Forelimb muscle (tissue), 1 donor: ENCODE measurements at regions not wholly inside any gene's neighbourhood (a gene's known extent, or its start where the extent isn't known, plus 50 kb on each side); places are given as distances from the start of the nearest gene placed in this dataset.

Source experiments
- DNase-seq: peaks from one replicate; pipeline ENCODE4 v3.0.0-alpha.2; 2013; ENCODE audit warnings: low read depth

DNA sequence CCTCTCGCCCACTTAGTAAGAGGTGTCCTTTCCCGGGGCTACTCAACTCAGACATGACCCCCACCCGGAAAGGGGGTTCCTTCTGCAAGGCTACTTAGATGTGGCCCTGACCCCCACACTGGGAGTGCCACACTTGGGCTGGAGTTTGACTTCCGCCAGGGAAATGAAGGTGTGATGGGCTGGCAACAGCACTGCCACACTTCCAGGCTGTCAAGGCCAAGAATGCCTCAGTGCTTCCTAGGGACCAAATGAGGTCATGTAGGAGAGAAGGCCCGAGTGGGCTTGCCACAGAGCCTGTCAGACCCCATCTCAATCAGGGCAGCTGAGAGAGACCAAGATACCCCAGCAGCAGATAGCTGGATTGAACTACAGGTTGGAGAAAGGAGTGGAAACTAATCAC lies 55.5 kb downstream of the DRD1 start:
- no peak for DNase-seq

DNA sequence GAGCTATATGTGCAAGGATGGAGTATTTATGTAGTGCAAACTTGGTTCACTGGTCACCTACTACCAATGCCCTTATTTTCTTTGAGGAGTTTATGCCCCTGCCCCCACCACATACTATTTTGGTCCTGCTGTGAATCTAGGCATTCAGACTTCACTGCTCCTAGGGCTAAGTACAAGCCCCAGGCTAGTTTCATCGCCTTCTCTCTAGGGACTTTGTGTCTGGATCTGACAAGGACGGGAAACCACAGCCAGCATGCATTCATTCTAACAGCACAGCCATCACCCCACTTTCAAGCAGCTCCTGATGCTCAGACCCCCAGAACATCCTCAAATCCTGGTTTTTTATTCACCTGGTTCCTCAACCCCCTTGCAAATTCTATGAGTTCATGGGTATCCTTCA lies 56.8 kb downstream of the DRD1 start:
- no peak for DNase-seq

- no peak for DNase-seq
These were observed 57.5 kb downstream of the DRD1 start for GRCh38 chr5:175386526-175386925.

- no peak for DNase-seq
These were observed 58.2 kb downstream of the DRD1 start for GRCh38 chr5:175385691-175386362.

GRCh38 chr5:175384724-175385552 lies 59.0 kb downstream of the DRD1 start:
- no peak for DNase-seq

DNA sequence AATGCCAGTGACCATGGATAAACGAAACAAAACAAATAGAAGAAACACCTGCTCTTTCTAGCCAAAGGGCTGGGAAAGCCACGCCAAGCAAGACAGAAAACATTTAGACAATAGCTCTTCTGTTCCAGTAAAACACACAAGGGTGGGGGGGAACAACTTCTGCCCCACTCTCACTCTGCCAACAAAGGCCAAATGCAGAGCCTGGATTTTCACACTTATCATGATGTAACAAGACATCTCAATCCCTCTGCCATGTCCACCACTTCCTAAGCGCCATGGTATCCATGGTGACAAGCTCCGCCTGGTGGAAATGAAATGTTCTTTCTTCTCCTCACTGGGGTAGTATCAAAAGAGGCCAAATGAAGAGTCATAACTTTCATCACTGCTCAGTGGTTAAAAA lies 60.6 kb downstream of the DRD1 start:
- DNase-seq: no peak

DNA sequence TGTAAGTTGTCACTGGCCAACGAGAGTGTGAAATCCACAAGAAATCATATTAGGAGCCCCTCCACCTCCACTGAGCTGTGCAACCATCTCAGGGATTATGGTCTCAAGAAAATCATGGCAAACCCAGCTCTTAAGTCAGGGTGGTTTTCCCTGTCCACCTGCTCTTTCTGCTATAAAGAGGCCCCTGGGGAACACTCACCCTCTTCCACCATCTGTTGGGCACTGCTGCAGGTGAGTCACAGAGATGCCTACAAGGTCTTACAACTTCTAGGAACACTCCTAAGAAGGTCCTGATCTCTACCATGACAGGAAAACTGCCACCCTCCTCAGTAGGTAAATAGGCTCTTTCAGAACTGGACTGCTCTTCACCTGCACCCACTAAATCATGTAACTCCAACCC lies 61.8 kb downstream of the DRD1 start:
- DNase-seq: no peak

DNA sequence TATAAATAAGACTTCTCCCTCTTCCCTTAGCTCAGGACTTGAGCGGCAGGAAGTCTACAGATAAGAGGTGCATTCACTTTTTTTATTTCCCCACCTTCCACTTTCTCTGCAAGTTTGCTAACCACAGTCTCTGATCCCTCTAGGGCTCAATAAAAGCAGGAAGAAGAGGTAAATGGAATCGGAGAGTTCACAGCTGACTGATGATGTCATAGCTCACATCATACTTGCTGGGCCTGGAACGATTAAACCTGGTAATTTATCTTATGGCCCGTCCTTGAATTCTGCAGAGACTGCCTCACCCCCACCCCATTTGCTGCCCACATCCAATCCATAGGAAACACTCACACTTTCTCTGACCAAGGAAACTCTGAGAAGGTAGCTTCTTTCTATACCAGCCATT lies 62.9 kb downstream of the DRD1 start:
- DNase-seq: no peak

DNA sequence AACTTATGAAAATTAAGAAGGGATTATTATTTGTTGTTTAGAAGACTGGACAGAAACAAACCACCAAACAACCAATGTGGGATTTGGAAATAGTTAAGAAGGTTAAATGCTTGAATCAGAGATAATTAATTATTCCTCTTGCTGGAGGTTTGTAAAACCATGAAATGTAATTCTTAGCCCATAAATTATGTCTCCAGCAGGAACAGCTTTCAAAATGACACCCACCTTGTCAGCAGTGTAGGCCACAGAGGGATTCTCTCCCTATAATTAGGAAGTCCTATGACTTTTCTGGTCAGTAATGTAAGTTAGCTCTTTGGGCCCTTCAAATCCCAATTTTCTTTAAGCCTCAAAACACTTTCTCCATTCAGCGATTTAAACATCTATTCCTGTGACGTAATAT lies 63.3 kb downstream of the DRD1 start:
- DNase-seq: no peak

- DNase-seq: no peak
These were observed 64.1 kb downstream of the DRD1 start for GRCh38 chr5:175379867-175380266.

GRCh38 chr5:175378444-175379028 lies 65.4 kb downstream of the DRD1 start:
- no peak for DNase-seq

DNA sequence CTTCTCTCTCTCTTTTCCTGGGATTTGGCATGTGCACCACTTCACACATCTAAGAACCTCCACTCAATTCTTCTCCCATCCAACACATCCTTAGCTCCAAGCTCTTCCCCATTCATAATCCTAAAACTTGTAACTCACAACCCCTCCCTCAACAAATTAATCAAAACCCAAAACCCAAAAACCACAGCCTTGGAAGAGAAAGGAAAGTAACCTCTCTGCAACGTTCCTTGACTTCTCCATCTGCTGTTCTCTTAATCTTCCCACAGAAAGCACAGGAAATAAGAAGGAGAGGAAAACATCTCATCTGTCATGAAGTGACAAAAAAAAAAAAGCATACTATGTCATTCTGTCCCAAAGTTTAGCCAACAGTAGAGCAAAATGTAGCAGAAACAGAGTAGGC lies 66.2 kb downstream of the DRD1 start:
- no peak for DNase-seq

GRCh38 chr5:175374166-175374875 lies 69.7 kb downstream of the DRD1 start:
- DNase-seq: no peak

- no peak for DNase-seq
These were observed 78.1 kb downstream of the DRD1 start for GRCh38 chr5:175365866-175366265.

GRCh38 chr5:175363300-175363699 lies 80.7 kb downstream of the DRD1 start:
- DNase-seq: no peak

DNA sequence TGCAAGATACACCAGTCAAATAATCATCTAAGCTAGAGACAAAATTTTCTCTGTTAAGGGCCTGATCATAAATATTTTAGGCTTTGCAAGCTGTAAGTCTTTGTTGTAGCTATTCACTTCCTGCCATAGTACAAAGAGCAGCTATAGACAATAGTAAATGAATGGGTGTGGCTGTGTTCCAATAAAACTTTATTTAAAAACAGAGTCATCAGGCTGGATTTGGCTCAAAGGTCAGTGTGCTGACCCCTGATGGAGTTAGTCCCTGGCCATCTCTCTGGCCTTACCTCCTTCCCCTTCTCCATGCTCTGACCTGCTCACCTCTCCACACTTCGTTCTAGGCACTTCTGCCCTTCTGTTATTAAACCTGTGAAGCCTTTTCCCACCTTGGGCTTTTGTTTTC lies 86.0 kb downstream of the DRD1 start:
- no peak for DNase-seq

GRCh38 chr5:175356428-175356827 lies 87.6 kb downstream of the DRD1 start:
- DNase-seq: no peak

GRCh38 chr5:175354964-175355363 lies 89.0 kb downstream of the DRD1 start:
- no peak for DNase-seq

GRCh38 chr5:175353926-175354325 lies 90.1 kb downstream of the DRD1 start:
- DNase-seq: no peak

DNA sequence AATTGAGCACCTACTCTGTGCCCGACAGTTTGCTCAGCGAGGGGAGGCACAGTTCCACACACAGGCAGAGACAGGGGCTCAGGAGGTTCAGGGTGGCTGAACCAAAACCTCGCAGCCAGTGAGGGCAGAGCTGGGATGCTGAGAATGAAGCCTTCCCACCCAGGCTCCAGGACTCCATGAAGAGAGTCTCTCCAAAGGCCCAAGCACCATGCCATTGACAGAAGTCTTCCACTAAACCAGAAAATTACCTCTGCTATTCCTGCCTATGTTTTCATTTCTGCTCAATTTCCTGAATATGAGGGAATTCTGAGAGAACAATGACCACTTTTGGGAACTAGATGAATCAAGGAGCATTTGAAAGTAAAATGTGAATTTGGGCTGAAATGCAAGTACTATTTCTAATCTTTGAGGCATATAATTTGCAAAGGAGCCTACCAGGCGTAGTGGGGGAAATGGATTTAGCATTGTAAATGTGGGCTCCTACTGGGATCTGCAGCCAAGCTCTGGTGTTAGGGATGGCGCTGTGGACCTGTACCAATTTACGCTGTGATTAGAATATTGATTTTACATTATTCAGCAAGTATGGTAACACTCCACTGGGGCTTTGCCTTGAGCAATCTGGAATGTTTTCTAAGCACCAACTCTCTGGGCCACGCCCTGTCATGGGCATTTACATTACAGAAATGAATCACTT lies 91.9 kb downstream of the DRD1 start:
- DNase-seq: no peak

DNA sequence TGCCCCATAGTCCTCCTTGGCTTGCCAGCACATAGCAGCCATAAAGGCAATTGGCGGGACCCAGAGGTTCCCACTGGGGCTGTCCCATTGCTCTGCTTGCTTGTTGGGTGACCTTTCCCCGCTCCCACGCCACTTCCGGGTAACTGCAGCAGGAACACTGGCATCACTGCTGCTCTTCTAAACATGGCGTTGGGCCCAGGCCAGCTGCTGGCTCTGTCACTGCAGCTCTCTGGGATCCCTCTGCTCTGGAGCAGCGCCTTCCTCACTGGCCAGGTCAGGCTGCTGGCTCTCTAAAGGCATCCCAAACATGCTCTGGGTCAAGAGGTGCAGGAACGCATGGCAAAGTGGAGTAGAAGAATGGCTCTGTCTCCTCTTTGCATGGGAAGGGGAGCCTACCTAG lies 92.9 kb downstream of the DRD1 start:
- DNase-seq: no peak

- no peak for DNase-seq
These were observed 96.1 kb downstream of the DRD1 start for GRCh38 chr5:175347931-175348330.
